ENCODE measurements at regions not wholly inside any gene's neighbourhood (a gene's known extent, or its start where the extent isn't known, plus 50 kb on each side); places are given as distances from the start of the nearest gene placed in this dataset.

DNA sequence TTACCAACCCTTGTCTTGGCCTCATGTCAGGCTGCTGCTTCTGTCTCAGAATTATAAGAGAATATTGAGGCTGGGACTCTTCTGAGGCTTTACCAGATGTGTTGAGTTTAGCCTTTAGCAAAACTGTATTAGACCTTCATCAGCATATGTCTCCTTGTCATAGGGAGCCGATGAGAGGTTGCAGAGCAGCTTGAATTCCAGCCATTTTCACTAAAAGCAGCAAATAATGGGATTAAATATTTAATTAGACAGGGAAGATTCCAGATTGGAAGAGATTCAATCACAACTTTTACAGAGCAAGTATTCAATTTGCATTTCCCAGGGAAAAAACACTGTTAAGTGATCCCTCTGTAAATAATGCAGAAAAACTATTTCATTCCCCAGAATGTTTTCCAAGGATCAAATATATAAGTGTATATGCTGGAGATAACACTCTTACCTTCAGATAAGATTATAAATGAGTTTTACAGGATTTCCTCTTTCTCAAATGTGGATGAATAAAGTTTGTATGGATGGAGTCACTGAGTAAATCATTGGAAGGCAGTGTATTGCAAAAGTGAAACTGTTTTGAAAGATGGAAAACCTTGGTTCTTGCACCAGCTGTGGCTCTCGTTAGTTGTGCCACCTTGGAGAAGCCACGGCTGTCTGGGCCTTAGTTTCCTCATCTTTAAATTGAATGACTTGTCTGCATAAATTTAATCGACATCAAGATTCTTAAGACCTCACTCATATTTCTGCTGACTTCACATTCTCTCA lies 466.4 kb upstream of the SGO1 start:
- H3K36me3 ChIP-seq (ENCODE audit: control insufficient read depth, insufficient read depth, low read length), result no peaks in the 10 kb centered on the region
- no peak overlapping the region for H3K56ac ChIP-seq (ENCODE audit: extremely low read depth, insufficient read depth, low read length)
- TF ChIP-seq RCOR1 (IDR thresholded peaks at IDR 0.05; ENCODE audit: insufficient replicate concordance, low read length), result no peak
- TF ChIP-seq MAFK (IDR thresholded peaks at IDR 0.05; ENCODE audit: low read depth, low read length), result 0 out of 2 replicates have a peak, but pooled peaks have one; percentile 23
- H3K9me3 ChIP-seq (ENCODE audit: control insufficient read depth, insufficient read depth, low read length), result 0 out of 2 replicates have a peak, but pooled peaks cover 1% of the 10 kb centered on the region
- H4K20me1 ChIP-seq (ENCODE audit: insufficient read depth, low read length), result no peaks in the 10 kb centered on the region
- dilution Hi-C loops (cut with HindIII; ENCODE audit: low sequenced_read_pairs, unreplicated experiment), result no loop called here
- intact Hi-C loops (cut with micrococcal nuclease), result no loop called here
- DNase-seq (no peak), ATAC-seq (ENCODE audit: low read depth) (peak; percentile 24; the same call in 1 of the 2 replicates)
- H3K4ac ChIP-seq (ENCODE audit: low read depth, low read length), result no peak overlapping the region
- no peak overlapping the region for H3K9ac ChIP-seq (ENCODE audit: low read depth, low read length)
- no TSS peak for BruUV-seq (replicated peaks)
- no peak overlapping the region for H2BK15ac ChIP-seq (ENCODE audit: low read depth, low read length)
- no peak overlapping the region; the same call in 1 of the 2 replicates for H3K18ac ChIP-seq (ENCODE audit: low read depth, low read length)
- POLR2A ChIA-PET (ENCODE audit: unreplicated experiment), result no interaction called here
- H4K91ac ChIP-seq (ENCODE audit: insufficient read depth, low read depth, low read length), result no peak overlapping the region
- H2AK9ac ChIP-seq (replicated peaks; ENCODE audit: low read depth, low read length, poor library complexity), result no peak overlapping the region
- H3K79me1 ChIP-seq (ENCODE audit: low read depth in 1 of 2, low read length in 2 of 2), result no peaks in the 10 kb centered on the region
- H2BK120ac ChIP-seq (ENCODE audit: low read depth, low read length), result no peak overlapping the region
- in situ Hi-C loops (cut with MboI; ENCODE audit: low sequenced_read_pairs), result no loop called here
- H2AFZ ChIP-seq (replicated peaks; ENCODE audit: low read length, poor library complexity), result no peak overlapping the region
- H3K4me1 ChIP-seq (ENCODE audit: control insufficient read depth, insufficient read depth, low read length), result no peaks in the 10 kb centered on the region
- H3K14ac ChIP-seq (replicated peaks; ENCODE audit: low read depth, low read length), result no peak overlapping the region
- H4K5ac ChIP-seq (ENCODE audit: low read depth, low read length), result no peak overlapping the region
- no peaks in the 10 kb centered on the region for H3K9me1 ChIP-seq (ENCODE audit: insufficient read depth, low read length)
- H3K4me2 ChIP-seq (ENCODE audit: low read depth, low read length), result peak overlapping the region; percentile 35; the same call in 1 of the 2 replicates
- CTCF ChIA-PET, result interaction anchor here (0.5 kb wide), 1 partner anchor 1226 kb away, joined by 4 read pairs; no protein-coding TSS in a partner anchor
- WGBS, 2 experiments (ENCODE audit: extremely low coverage in 2 of 2, insufficient read length in 1 of 2), result no CpG with 5 or more reads among the region's 4 CpGs
- no peak overlapping the region for H2BK5ac ChIP-seq (ENCODE audit: low read depth, low read length, poor library complexity, severe bottlenecking)
- no peaks in the 10 kb centered on the region for H3K27me3 ChIP-seq (ENCODE audit: control insufficient read depth, insufficient read depth, low read length)
- H2BK20ac ChIP-seq (ENCODE audit: low read depth, low read length), result no peak overlapping the region
- no peak overlapping the region for H3K23ac ChIP-seq (ENCODE audit: low read depth, low read length)
- H3K27ac ChIP-seq (ENCODE audit: insufficient read depth, low read length), result no peak overlapping the region
- no peak overlapping the region for H4K8ac ChIP-seq (ENCODE audit: low read depth in 2 of 2, low read length in 2 of 2)
- no peak overlapping the region for H3K4me3 ChIP-seq (ENCODE audit: insufficient read depth, low read depth, low read length)
- no peak overlapping the region for H2AK5ac ChIP-seq (ENCODE audit: low read depth, low read length)
